ENCODE measurements at regions not wholly inside any gene's neighbourhood (a gene's known extent, or its start where the extent isn't known, plus 50 kb on each side); places are given as distances from the start of the nearest gene placed in this dataset.

DNA sequence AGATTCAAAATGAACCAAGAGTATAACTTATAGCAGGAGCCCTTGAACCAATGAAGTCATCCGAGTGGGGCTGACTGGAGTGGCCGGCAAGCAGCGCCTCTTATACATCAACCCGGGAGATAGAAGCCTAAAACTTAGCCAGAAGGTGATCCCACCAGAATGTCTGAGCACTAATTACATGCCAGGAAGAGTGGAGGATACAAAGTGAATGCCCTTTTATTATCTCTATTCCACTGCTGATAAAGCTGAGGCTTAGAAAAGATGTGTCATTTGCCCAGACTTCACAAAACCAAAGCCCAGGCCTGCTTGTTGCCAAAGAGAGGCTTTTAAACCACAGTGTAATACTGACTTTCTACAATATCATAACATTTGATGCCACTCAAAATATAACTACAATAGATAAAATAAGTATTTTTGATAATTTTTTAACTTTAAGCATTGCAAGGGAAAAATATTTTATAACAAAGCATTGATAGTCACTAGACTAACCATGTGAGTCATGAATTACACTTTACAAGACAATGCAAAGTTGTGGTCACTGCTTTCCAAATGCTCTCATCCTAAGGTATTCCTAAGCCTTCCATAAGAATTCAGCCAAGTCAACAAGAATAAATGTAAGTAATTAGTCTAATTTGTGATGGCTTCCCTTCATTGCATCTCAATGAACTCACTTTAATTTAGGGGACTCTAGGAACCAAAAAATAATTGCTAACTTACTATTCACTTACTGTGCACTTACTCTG lies 58.6 kb upstream of the ARID5B start:
- TF ChIP-seq, protein P1, sequence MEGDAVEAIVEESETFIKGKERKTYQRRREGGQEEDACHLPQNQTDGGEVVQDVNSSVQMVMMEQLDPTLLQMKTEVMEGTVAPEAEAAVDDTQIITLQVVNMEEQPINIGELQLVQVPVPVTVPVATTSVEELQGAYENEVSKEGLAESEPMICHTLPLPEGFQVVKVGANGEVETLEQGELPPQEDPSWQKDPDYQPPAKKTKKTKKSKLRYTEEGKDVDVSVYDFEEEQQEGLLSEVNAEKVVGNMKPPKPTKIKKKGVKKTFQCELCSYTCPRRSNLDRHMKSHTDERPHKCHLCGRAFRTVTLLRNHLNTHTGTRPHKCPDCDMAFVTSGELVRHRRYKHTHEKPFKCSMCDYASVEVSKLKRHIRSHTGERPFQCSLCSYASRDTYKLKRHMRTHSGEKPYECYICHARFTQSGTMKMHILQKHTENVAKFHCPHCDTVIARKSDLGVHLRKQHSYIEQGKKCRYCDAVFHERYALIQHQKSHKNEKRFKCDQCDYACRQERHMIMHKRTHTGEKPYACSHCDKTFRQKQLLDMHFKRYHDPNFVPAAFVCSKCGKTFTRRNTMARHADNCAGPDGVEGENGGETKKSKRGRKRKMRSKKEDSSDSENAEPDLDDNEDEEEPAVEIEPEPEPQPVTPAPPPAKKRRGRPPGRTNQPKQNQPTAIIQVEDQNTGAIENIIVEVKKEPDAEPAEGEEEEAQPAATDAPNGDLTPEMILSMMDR (IDR thresholded peaks at IDR 0.05) = no peak
- no peak for TF ChIP-seq POLR2A (IDR thresholded peaks at IDR 0.05)
- no peak for TF ChIP-seq POLR2AphosphoS5 (IDR thresholded peaks at IDR 0.05)

All from breast epithelium (tissue), 3 donors.